OCI-LY7 (cell line): ENCODE measurements at regions not wholly inside any gene's neighbourhood (a gene's known extent, or its start where the extent isn't known, plus 50 kb on each side); places are given as distances from the start of the nearest gene placed in this dataset.

ENCODE experiments used
- CTCF ChIP-seq: fragments of 200-600 bp; sonication (generic); conservative IDR thresholded peaks from 2 replicates; pipeline ENCODE4 v1.5.1; 2014; ENCODE audit warnings: mild to moderate bottlenecking, antibody characterized with exemption, low read length, moderate library complexity, mixed read lengths
- EZH2phosphoT487 ChIP-seq: fragments of 200-600 bp; sonication (generic); IDR thresholded peaks from 2 replicates; pipeline ENCODE4 v1.6.1; 2018; ENCODE audit warnings: low read depth, borderline replicate concordance, mild to moderate bottlenecking, mixed run types, antibody characterized with exemption, low read length, moderate library complexity, mixed read lengths

- TF ChIP-seq CTCF (no peak), EZH2phosphoT487 (no peak)
Measured at GRCh38 chr1:232493869-232494268, 136.1 kb downstream of the SIPA1L2 start.
